Mucosa of descending colon (tissue), 3 donors: ENCODE measurements at regions not wholly inside any gene's neighbourhood (a gene's known extent, or its start where the extent isn't known, plus 50 kb on each side); places are given as distances from the start of the nearest gene placed in this dataset.

ENCODE experiments used
- ATAC-seq: fragments of 200-7000 bp; cut with Tn5 transposase; one replicate; pipeline ENCODE4 v1.9.1; 2020; ENCODE audit warnings: mild to moderate bottlenecking, moderate library complexity
- DNase-seq, 3 donors: peaks; one replicate each; pipeline ENCODE4 v3.0.0-alpha.2; 2020
- H3K36me3 ChIP-seq: fragments of 200-600 bp; one replicate; pipeline ENCODE4 v1.8.0; 2021; ENCODE audit warnings: low read depth, mild to moderate bottlenecking
- H3K4me1 ChIP-seq: fragments of 200-600 bp; one replicate; pipeline ENCODE4 v1.8.0; 2021; ENCODE audit warnings: low read depth, mild to moderate bottlenecking
- H3K4me3 ChIP-seq: fragments of 200-600 bp; one replicate; pipeline ENCODE4 v1.8.0; 2021; ENCODE audit warnings: mild to moderate bottlenecking
- H3K9me3 ChIP-seq: fragments of 200-600 bp; one replicate; pipeline ENCODE4 v1.8.0; 2021; ENCODE audit warnings: mild to moderate bottlenecking
- CTCF ChIP-seq: fragments of 200-600 bp; IDR thresholded peaks from one replicate; pipeline ENCODE4 v1.8.0; 2022; ENCODE audit warnings: antibody characterized with exemption, mild to moderate bottlenecking
- intact Hi-C, 2 donors: fragments of 100-400 bp; cut with DNase I in 1 of 2; cut with micrococcal nuclease in 1 of 2; formaldehyde crosslinking; loops; one replicate each; pipeline versions ENCODE4 v1.11.0 to v1.11.1; 2022; cut with DNase I, micrococcal nuclease
- donor health status: DM: no; HTN: no; CAD: no; lungs with moderate emphysema.
- donor health status: DM: no; HTN: no; CAD: no.
- donor health status: DM: no; HTN: yes; CAD: no.

GRCh38 chr16:82317411-82318167 lies 147.6 kb upstream of the MPHOSPH6 start:
- Histone ChIP-seq H3K4me3 (no peak overlapping the region), H3K4me1 (no peaks in the 10 kb centered on the region), H3K36me3 (no peaks in the 10 kb centered on the region), H3K9me3 (no peaks in the 10 kb centered on the region)
- ATAC-seq = no peak
- intact Hi-C loops = no loop called here
- no peak for TF ChIP-seq CTCF
- DNase-seq = no peak

- H3K9me3 ChIP-seq = no peaks in the 10 kb centered on the region
- DNase-seq (no peak), ATAC-seq (no peak)
- intact Hi-C loops = no loop called here
- TF ChIP-seq CTCF = no peak
- H3K36me3 ChIP-seq = no peaks in the 10 kb centered on the region
- H3K4me1 ChIP-seq = no peaks in the 10 kb centered on the region
- no peak overlapping the region for H3K4me3 ChIP-seq
Observed at GRCh38 chr16:82313754-82314153, 143.7 kb upstream of the MPHOSPH6 start.

GRCh38 chr16:82311528-82311927 lies 141.5 kb upstream of the MPHOSPH6 start:
- Histone ChIP-seq H3K9me3 (no peaks in the 10 kb centered on the region), H3K4me1 (no peaks in the 10 kb centered on the region), H3K36me3 (no peaks in the 10 kb centered on the region), H3K4me3 (no peak overlapping the region)
- intact Hi-C loops = no loop called here
- no peak for ATAC-seq
- no peak for TF ChIP-seq CTCF
- DNase-seq = no peak

GRCh38 chr16:82302042-82302727 lies 132.2 kb upstream of the MPHOSPH6 start:
- ATAC-seq (no peak), DNase-seq (no peak)
- intact Hi-C loops = no loop called here

GRCh38 chr16:82301146-82301755 lies 131.2 kb upstream of the MPHOSPH6 start:
- no peak for DNase-seq
- H3K9me3 ChIP-seq = no peaks in the 10 kb centered on the region
- no peak overlapping the region for H3K4me3 ChIP-seq
- intact Hi-C loops = no loop called here
- H3K36me3 ChIP-seq = no peaks in the 10 kb centered on the region
- no peak for TF ChIP-seq CTCF
- ATAC-seq = no peak
- H3K4me1 ChIP-seq = no peaks in the 10 kb centered on the region

More at GRCh38 chr16:82302042-82302727, 132.2 kb upstream of the MPHOSPH6 start:
- H3K4me3 ChIP-seq = no peak overlapping the region
- no peaks in the 10 kb centered on the region for H3K4me1 ChIP-seq
- no peaks in the 10 kb centered on the region for H3K36me3 ChIP-seq
- no peaks in the 10 kb centered on the region for H3K9me3 ChIP-seq
- no peak for TF ChIP-seq CTCF
